ENCODE measurements at regions not wholly inside any gene's neighbourhood (a gene's known extent, or its start where the extent isn't known, plus 50 kb on each side); places are given as distances from the start of the nearest gene placed in this dataset.
A peak's percentile ranks its signal among the peaks of the same experiment; 100 is the strongest.

DNA sequence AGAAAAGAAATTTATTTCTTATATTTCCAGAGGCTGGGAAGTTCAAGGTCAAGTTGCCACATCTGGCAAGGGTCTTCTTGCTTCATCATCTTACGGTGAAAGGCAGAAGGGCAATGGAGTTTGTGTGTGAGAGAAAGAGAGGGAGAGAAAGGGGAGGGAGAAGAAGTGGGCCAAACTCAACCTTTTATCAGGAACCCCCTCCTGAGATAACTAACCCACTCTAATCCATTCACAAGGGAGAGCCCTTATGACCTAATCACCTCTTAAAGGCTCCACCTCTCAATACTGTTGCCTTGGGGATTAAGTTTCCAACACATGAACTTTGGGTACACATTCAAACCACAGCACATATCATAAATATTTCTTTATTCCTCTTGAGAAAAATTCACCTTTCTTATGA is 203.3 kb upstream of the FAM241A start:
- no peaks in the 10 kb centered on the region for H3K9me3 Mint-ChIP-seq (ENCODE audit: unreplicated experiment)
- TF ChIP-seq, protein P1, sequence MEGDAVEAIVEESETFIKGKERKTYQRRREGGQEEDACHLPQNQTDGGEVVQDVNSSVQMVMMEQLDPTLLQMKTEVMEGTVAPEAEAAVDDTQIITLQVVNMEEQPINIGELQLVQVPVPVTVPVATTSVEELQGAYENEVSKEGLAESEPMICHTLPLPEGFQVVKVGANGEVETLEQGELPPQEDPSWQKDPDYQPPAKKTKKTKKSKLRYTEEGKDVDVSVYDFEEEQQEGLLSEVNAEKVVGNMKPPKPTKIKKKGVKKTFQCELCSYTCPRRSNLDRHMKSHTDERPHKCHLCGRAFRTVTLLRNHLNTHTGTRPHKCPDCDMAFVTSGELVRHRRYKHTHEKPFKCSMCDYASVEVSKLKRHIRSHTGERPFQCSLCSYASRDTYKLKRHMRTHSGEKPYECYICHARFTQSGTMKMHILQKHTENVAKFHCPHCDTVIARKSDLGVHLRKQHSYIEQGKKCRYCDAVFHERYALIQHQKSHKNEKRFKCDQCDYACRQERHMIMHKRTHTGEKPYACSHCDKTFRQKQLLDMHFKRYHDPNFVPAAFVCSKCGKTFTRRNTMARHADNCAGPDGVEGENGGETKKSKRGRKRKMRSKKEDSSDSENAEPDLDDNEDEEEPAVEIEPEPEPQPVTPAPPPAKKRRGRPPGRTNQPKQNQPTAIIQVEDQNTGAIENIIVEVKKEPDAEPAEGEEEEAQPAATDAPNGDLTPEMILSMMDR (IDR thresholded peaks at IDR 0.05; ENCODE audit: insufficient read depth in 1 of 2, low read depth in 1 of 2, low read length in 1 of 2, severe bottlenecking in 1 of 2, unreplicated experiment in 1 of 2) = no peak
- H3K27me3 Mint-ChIP-seq (ENCODE audit: insufficient read depth, unreplicated experiment) = no peaks in the 10 kb centered on the region
- no peak overlapping the region for H3K4me3 Mint-ChIP-seq (ENCODE audit: unreplicated experiment)
- intact Hi-C loops (cut with micrococcal nuclease; ENCODE audit: unreplicated experiment) = no loop called here
- no peak overlapping the region for H3K4me3 ChIP-seq (ENCODE audit: low read depth, low read length)
- H3K36me3 Mint-ChIP-seq (ENCODE audit: insufficient read depth, unreplicated experiment) = no peaks in the 10 kb centered on the region
- no peaks in the 10 kb centered on the region for H3K9me3 ChIP-seq
- BruUV-seq (replicated peaks) = no TSS peak
- DNase-seq = no peak
- no peaks in the 10 kb centered on the region for H3K36me3 ChIP-seq (ENCODE audit: control insufficient read depth, insufficient read depth, low read length)
- no peaks in the 10 kb centered on the region for H3K4me1 ChIP-seq
- H3K27me3 ChIP-seq (replicated peaks; ENCODE audit: control insufficient read depth, insufficient read depth, low read length) = no peaks in the 10 kb centered on the region
- CTCF ChIA-PET = no interaction called here
- H3K4me1 Mint-ChIP-seq (ENCODE audit: low read depth, unreplicated experiment) = no peaks in the 10 kb centered on the region
- no peak overlapping the region for H3K27ac Mint-ChIP-seq (ENCODE audit: unreplicated experiment)
- POLR2A ChIA-PET = no interaction called here

DNA sequence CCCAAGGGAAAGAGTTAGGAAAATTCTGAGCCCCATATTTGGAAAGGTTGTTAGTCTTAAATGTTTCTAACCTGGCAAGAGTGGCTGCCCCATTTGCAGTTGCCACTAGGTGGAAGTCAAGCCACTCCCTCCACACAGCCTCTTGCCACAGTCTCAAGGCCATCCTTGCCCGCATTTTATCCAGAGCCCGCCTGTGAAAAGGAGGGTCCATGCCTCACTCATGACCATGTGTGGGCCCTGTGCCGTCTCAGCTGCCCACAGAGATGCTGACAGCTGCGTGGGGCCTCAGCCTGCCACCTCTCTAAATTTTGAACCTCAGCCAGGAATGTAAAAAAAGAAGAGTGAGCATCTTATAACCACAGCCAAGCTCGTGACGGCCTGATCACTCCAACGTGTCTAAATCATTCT is 201.5 kb upstream of the FAM241A start:
- H3K27me3 Mint-ChIP-seq (ENCODE audit: insufficient read depth, unreplicated experiment) = no peaks in the 10 kb centered on the region
- Histone ChIP-seq H3K4me3 (ENCODE audit: low read depth, low read length) (no peak overlapping the region), H3K9me3 (no peaks in the 10 kb centered on the region), H3K36me3 (ENCODE audit: control insufficient read depth, insufficient read depth, low read length) (no peaks in the 10 kb centered on the region), H3K27me3 (replicated peaks; ENCODE audit: control insufficient read depth, insufficient read depth, low read length) (no peaks in the 10 kb centered on the region), H3K4me1 (no peaks in the 10 kb centered on the region)
- peak; percentile 32 to 40 for DNase-seq
- no TSS peak for BruUV-seq (replicated peaks)
- POLR2A ChIA-PET = no interaction called here
- no peaks in the 10 kb centered on the region for H3K9me3 Mint-ChIP-seq (ENCODE audit: unreplicated experiment)
- CTCF ChIA-PET = interaction anchor here (0.9 kb wide), 1 partner anchor 40 kb away, joined by 3 read pairs; no protein-coding TSS in a partner anchor
- no peaks in the 10 kb centered on the region for H3K4me1 Mint-ChIP-seq (ENCODE audit: low read depth, unreplicated experiment)
- intact Hi-C loops (cut with micrococcal nuclease; ENCODE audit: unreplicated experiment) = loop anchor here (1.0 kb wide), 2 partner anchors 88 to 117 kb away; no protein-coding TSS in a partner anchor
- no peak overlapping the region for H3K4me3 Mint-ChIP-seq (ENCODE audit: unreplicated experiment)
- no peaks in the 10 kb centered on the region for H3K36me3 Mint-ChIP-seq (ENCODE audit: insufficient read depth, unreplicated experiment)
- TF ChIP-seq, protein P1 (IDR thresholded peaks at IDR 0.05; ENCODE audit: insufficient read depth in 1 of 2, low read depth in 1 of 2, low read length in 1 of 2, severe bottlenecking in 1 of 2, unreplicated experiment in 1 of 2) = peak; percentile 52 to 54
- H3K27ac Mint-ChIP-seq (ENCODE audit: unreplicated experiment) = no peak overlapping the region

DNA sequence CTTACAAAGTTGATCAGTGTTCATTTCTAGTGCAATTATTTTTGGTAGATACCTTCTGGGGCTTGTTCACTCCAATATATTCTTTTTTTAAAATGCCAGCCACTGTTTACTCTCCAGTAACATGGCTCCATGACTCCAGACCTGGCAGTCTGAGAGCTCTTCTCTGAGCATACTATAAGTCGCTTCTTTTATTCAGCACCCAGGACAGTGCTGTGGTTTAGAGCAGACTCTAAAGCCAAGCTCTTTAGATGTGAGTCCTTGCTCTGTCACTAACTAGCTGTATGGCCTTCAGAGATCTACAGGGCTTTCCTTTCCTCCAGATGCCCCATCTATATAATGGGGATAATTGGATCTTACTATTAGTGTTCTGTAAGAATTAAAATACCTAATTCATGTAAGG is 200.2 kb upstream of the FAM241A start:
- intact Hi-C loops (cut with micrococcal nuclease; ENCODE audit: unreplicated experiment) = no loop called here
- no peaks in the 10 kb centered on the region for H3K4me1 Mint-ChIP-seq (ENCODE audit: low read depth, unreplicated experiment)
- BruUV-seq (replicated peaks) = no TSS peak

More for the DNA sequence above, 200.2 kb upstream of the FAM241A start:
- Mint-ChIP-seq H3K27me3 (ENCODE audit: insufficient read depth, unreplicated experiment) (no peaks in the 10 kb centered on the region), H3K36me3 (ENCODE audit: insufficient read depth, unreplicated experiment) (no peaks in the 10 kb centered on the region), H3K27ac (ENCODE audit: unreplicated experiment) (no peak overlapping the region), H3K4me3 (ENCODE audit: unreplicated experiment) (no peak overlapping the region), H3K9me3 (ENCODE audit: unreplicated experiment) (no peaks in the 10 kb centered on the region)
- no peaks in the 10 kb centered on the region for H3K4me1 ChIP-seq
- ChIA-PET POLR2A (no interaction called here), CTCF (no interaction called here)
- no peaks in the 10 kb centered on the region for H3K27me3 ChIP-seq (replicated peaks; ENCODE audit: control insufficient read depth, insufficient read depth, low read length)
- no peak overlapping the region for H3K4me3 ChIP-seq (ENCODE audit: low read depth, low read length)
- H3K36me3 ChIP-seq (ENCODE audit: control insufficient read depth, insufficient read depth, low read length) = no peaks in the 10 kb centered on the region
- TF ChIP-seq, protein P1 (IDR thresholded peaks at IDR 0.05; ENCODE audit: insufficient read depth in 1 of 2, low read depth in 1 of 2, low read length in 1 of 2, severe bottlenecking in 1 of 2, unreplicated experiment in 1 of 2) = no peak
- no peaks in the 10 kb centered on the region for H3K9me3 ChIP-seq
- no peak for DNase-seq
